Ovary (tissue), 7 donors: ENCODE measurements at regions not wholly inside any gene's neighbourhood (a gene's known extent, or its start where the extent isn't known, plus 50 kb on each side); places are given as distances from the start of the nearest gene placed in this dataset.

Source experiments
- DNase-seq, 5 donors: peaks; one replicate each; pipeline ENCODE4 v3.0.0-alpha.2; 2019 to 2020
- H3K27ac ChIP-seq, 2 donors: fragments of 200-600 bp; one replicate each; pipeline versions ENCODE4 v1.5.1 to v1.8.0; 2019 to 2022
- H3K27me3 ChIP-seq: fragments of 200-600 bp; one replicate; pipeline ENCODE4 v1.8.0; 2022
- H3K36me3 ChIP-seq: fragments of 200-600 bp; sonication (generic); one replicate; pipeline ENCODE4 v1.5.1; 2019
- H3K4me1 ChIP-seq: one replicate; pipeline ENCODE4 v1.8.1; 2013; ENCODE audit warnings: mild to moderate bottlenecking, moderate library complexity; ENCODE audit not compliant: insufficient read depth
- H3K4me3 ChIP-seq: fragments of 200-600 bp; sonication (generic); one replicate; pipeline ENCODE4 v1.5.1; 2017
- H3K9me3 ChIP-seq, 2 donors: fragments of 200-600 bp in 1 of 2; sonication (generic) in 1 of 2; one replicate each; pipeline versions ENCODE4 v1.5.1 to v1.8.1; 2013 to 2019; ENCODE audit warnings: mild to moderate bottlenecking in 1 of 2, moderate library complexity in 1 of 2
- EP300 ChIP-seq: sonication (generic); formaldehyde crosslinking; IDR thresholded peaks from one replicate; pipeline ENCODE4 v1.6.1; 2017; ENCODE audit warnings: antibody characterized with exemption
- POLR2A ChIP-seq: fragments of 450-650 bp; IDR thresholded peaks from one replicate; pipeline ENCODE4 v1.6.1; 2017; ENCODE audit warnings: antibody characterized with exemption, mild to moderate bottlenecking, moderate library complexity
- WGBS, 3 donors: extraction: QIAGEN DNeasy Blood & Tissue Kit in 1 of 3; methylation state at CpG; one replicate each; pipeline versions ENCODE4 v1.1.5 to v1.1.7; 2013 to 2017; 5-methylcytosine and 5-hydroxymethylcytosine counted together
- intact Hi-C, 4 donors: fragments of 100-400 bp; cut with DNase I; formaldehyde crosslinking; loops; one replicate each; pipeline versions ENCODE4 v1.11.0 to v1.15.1; 2022 to 2023
- TF ChIP-seq, protein P1 (sequence below), 3 donors: fragments of 450-650 bp in 2 of 3; fragments of 200-600 bp in 1 of 3; IDR thresholded peaks; one replicate each; pipeline versions ENCODE4 v1.5.1 to v1.8.0; 2016 to 2022; ENCODE audit warnings: antibody characterized with exemption in 3 of 3, mild to moderate bottlenecking in 1 of 3
- donor health status: DM: no; HTN: no; CAD: no; lungs with moderate emphysema.
- donor health status: DM: no; HTN: no; CAD: no.
- donor health status: Bipolar disorder and iron deficiency.
- donor health status: DM: no; HTN: no; CAD: no.
- donor health status: DM: yes; HTN: yes; CAD: no.

DNA sequence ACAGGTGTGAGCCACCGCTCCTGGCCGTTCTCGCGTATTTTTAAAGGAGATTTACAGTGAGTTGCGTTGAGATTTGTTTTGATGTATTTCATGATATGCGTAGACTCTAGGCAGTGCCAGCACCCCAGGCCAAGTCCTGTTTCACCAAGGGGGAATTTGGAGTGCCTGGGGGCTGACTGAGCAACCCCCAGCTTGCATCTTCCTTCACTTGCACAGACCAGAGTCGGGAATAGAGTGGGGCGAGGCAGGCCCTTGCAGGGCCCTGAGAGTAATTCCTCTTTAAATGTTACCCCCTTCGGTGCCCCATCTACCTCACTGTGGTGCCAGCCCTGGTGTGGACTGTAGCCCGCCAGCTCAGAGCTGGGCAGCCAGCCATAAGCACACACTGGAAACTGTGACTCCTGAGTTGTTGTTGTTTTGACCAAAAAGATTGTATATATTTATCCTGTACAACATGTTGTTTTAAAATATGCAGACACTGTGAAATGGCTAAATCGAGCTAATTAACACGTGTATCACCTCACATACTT lies 269.5 kb downstream of the NPHP4 start:
- TF ChIP-seq, protein P1, sequence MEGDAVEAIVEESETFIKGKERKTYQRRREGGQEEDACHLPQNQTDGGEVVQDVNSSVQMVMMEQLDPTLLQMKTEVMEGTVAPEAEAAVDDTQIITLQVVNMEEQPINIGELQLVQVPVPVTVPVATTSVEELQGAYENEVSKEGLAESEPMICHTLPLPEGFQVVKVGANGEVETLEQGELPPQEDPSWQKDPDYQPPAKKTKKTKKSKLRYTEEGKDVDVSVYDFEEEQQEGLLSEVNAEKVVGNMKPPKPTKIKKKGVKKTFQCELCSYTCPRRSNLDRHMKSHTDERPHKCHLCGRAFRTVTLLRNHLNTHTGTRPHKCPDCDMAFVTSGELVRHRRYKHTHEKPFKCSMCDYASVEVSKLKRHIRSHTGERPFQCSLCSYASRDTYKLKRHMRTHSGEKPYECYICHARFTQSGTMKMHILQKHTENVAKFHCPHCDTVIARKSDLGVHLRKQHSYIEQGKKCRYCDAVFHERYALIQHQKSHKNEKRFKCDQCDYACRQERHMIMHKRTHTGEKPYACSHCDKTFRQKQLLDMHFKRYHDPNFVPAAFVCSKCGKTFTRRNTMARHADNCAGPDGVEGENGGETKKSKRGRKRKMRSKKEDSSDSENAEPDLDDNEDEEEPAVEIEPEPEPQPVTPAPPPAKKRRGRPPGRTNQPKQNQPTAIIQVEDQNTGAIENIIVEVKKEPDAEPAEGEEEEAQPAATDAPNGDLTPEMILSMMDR (IDR thresholded peaks at IDR 0.05) = no peak
- TF ChIP-seq EP300 (no peak), POLR2A (no peak)
- intact Hi-C loops = no loop called here
- DNase-seq = no peak
- Histone ChIP-seq H3K4me1 (no peaks in the 10 kb centered on the region), H3K27ac (no peak overlapping the region), H3K27me3 (no peaks in the 10 kb centered on the region), H3K9me3 (no peaks in the 10 kb centered on the region), H3K4me3 (no peak overlapping the region), H3K36me3 (no peaks in the 10 kb centered on the region)
- WGBS, 3 donors = 71 to 75% (median 74%) methylated on average over 12 of the region's 12 CpGs

DNA sequence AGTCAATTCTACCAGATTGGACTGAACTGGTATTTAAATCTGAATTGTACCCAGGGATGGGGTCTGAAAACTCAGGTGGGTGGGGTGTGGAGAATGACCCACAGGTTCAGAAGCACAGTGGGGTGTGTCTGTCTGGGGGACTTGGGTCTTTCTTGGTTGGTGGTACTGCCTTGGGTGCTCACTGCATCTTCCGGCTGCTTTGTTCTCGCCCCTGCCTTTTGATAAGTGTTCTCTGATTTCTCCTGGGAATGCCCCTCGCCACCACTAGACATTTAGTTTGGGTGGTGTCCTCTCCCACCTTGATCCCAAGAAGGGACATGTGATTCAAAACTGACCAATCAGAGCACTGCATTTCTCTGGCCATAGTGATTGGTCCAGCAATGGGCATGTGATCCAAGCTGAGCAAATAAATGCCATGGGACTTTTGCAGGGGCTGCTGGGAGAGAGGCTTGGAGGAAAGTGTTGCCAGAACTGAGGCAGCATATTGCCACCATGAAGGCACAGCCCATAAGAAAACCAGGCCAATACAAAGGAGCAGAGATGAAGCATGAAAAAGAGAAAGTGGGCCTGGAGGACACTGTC lies 270.5 kb downstream of the NPHP4 start:
- no peak overlapping the region for H3K4me3 ChIP-seq
- H3K27me3 ChIP-seq = no peaks in the 10 kb centered on the region
- H3K27ac ChIP-seq = no peak overlapping the region
- TF ChIP-seq EP300 (no peak), POLR2A (no peak)
- TF ChIP-seq, protein P1 (IDR thresholded peaks at IDR 0.05) = no peak
- no peaks in the 10 kb centered on the region for H3K36me3 ChIP-seq
- DNase-seq = no peak
- H3K4me1 ChIP-seq = no peaks in the 10 kb centered on the region
- no peaks in the 10 kb centered on the region for H3K9me3 ChIP-seq
- WGBS, 3 donors = 76 to 94% (median 86%) methylated on average over 3 of the region's 3 CpGs
- intact Hi-C loops = no loop called here

DNA sequence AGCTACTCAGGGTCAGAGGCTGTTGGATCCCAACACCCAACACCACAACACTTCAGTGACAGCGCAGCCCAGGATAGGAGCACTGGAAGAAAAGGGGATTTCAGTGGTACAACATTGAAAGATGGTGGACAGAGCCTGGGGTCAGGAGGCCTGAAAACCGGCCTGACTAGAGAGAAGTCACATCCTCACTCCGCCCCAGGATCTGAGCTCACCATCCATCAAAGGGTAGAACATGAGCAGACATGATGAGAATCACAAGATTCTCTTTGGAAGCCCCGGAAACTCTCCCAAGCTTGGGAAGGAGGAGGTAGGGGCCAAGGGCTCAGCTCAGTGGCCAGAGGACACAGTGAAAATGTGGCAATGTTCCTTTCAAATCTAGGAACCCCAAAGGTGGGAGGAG lies 271.3 kb downstream of the NPHP4 start:
- Histone ChIP-seq H3K9me3 (peaks cover 0 to under 1% of the 10 kb centered on the region in 2 donors), H3K4me3 (no peak overlapping the region), H3K27ac (no peak overlapping the region), H3K36me3 (no peaks in the 10 kb centered on the region), H3K4me1 (no peaks in the 10 kb centered on the region), H3K27me3 (no peaks in the 10 kb centered on the region)
- TF ChIP-seq, protein P1 (IDR thresholded peaks at IDR 0.05) = no peak
- TF ChIP-seq POLR2A (no peak), EP300 (no peak)
- 80 to 84% (median 82%) methylated on average over 4 of the region's 4 CpGs for WGBS, 3 donors
- no peak for DNase-seq
- intact Hi-C loops = no loop called here

DNA sequence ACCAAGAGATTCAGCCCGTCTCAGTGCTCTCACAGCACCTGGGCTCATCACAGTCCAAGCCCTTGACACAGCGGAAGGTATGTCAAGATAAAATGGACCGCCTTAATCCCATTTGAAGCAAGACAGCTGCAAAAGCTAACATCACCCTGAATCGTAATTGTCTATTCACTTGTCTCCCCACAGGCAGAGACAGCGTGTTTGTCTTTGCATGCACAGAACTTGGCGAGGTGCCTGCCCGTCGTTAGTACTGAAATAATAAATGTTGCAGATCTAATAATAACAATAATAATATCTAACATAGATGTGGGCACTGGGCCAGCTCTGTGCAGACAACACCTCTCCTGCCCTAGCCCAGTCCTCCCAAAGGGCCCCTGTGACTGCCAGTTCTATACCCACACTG lies 271.7 kb downstream of the NPHP4 start:
- Histone ChIP-seq H3K27me3 (no peaks in the 10 kb centered on the region), H3K36me3 (no peaks in the 10 kb centered on the region), H3K9me3 (peaks cover 0 to 4% of the 10 kb centered on the region in 2 donors), H3K4me1 (no peaks in the 10 kb centered on the region), H3K27ac (no peak overlapping the region), H3K4me3 (no peak overlapping the region)
- intact Hi-C loops = no loop called here
- 21 to 33% (median 31%) methylated on average over 8 of the region's 8 CpGs for WGBS, 3 donors
- no peak for DNase-seq
- TF ChIP-seq EP300 = no peak
- no peak for TF ChIP-seq POLR2A

DNA sequence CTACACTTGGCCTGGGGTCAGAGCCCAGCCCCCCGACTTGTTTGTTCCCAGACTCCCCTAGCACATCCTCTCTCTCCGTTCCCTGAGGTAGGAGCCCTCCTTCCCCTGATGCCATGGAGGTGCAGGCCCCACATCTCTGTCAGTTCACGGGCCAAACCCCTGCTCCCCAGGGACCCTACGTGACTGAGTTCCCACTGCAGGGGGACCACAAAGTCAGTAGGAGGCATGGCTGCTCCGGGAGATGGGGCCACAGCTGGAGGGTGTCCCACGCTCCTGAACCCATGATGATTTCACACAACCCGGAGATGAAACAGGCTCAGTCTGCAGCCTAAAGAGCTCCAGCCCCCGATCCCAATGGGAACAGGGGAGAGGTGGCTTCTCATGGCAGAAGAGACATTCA lies 272.2 kb downstream of the NPHP4 start:
- TF ChIP-seq POLR2A = no peak
- TF ChIP-seq, protein P1 (IDR thresholded peaks at IDR 0.05) = no peak
- H3K36me3 ChIP-seq = no peaks in the 10 kb centered on the region
- WGBS, 3 donors = 58 to 76% (median 61%) methylated on average over 8 of the region's 8 CpGs
- no peaks in the 10 kb centered on the region for H3K4me1 ChIP-seq
- H3K4me3 ChIP-seq = no peak overlapping the region
- intact Hi-C loops = no loop called here
- DNase-seq = no peak
- H3K9me3 ChIP-seq = peaks cover 0 to 4% of the 10 kb centered on the region in 2 donors
- no peak overlapping the region for H3K27ac ChIP-seq
- H3K27me3 ChIP-seq = no peaks in the 10 kb centered on the region
